ENCODE measurements at regions not wholly inside any gene's neighbourhood (a gene's known extent, or its start where the extent isn't known, plus 50 kb on each side); places are given as distances from the start of the nearest gene placed in this dataset.

DNA sequence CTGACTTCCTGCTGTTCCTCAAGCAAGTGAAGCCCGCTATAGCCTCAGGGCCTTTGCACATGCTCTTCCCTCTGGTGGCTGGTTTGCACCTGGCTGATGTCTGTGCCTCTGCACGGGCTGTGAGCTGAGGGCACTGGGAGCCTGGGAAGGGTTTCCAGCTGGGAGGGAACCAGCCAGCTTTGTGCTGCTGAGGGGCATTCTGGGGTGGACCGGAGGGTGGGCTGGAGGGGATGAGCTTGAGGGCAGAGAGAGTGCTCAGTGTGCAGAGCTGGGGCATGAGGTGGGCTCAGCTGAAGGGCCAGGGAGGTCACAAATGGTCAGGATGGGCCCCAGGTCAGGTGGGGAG lies 305.7 kb downstream of the MATN1 start:
- no peak for DNase-seq (ENCODE audit: low read depth)
- TF ChIP-seq, protein P1, sequence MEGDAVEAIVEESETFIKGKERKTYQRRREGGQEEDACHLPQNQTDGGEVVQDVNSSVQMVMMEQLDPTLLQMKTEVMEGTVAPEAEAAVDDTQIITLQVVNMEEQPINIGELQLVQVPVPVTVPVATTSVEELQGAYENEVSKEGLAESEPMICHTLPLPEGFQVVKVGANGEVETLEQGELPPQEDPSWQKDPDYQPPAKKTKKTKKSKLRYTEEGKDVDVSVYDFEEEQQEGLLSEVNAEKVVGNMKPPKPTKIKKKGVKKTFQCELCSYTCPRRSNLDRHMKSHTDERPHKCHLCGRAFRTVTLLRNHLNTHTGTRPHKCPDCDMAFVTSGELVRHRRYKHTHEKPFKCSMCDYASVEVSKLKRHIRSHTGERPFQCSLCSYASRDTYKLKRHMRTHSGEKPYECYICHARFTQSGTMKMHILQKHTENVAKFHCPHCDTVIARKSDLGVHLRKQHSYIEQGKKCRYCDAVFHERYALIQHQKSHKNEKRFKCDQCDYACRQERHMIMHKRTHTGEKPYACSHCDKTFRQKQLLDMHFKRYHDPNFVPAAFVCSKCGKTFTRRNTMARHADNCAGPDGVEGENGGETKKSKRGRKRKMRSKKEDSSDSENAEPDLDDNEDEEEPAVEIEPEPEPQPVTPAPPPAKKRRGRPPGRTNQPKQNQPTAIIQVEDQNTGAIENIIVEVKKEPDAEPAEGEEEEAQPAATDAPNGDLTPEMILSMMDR (conservative IDR thresholded peaks at IDR 0.05; ENCODE audit: low read depth, low read length), result no peak
- no peak overlapping the region for H3K4me3 ChIP-seq (ENCODE audit: low read depth, low read length)

DNA sequence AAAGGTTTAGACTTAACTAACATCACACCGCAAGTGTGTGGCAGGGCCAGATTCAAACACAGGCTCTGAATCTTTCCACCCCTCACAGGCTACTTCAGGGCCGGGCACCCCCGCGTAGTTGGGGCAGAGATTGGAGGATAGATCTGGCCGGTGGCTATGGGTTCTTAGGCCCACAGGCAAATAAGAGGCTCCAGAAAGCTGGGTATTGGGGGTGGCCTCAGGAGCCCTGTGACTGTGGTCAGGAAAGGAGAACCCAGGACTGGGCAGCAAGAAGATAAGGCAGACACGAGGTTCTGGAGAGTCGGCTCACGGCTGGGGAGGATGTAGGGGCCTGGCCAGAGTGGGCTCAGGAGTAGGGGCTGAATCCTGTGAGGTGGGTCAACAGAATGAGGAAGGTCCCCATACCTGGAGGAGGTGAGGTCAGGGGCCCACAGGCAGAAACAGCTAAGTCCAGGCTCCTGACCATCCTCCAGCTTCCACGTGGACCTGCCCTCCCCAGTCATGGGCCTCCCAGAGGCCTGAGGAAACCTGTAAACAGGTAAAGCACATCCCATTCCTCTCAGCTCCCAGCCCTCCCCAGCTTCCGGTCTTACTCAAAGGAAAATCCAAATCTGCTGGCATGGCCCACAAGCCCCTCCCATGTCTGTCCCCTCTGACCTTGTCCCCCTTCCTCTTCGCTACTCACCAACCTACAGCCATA lies 306.2 kb downstream of the MATN1 start:
- no peak for DNase-seq (ENCODE audit: low read depth)
- no peak overlapping the region for H3K4me3 ChIP-seq (ENCODE audit: low read depth, low read length)
- TF ChIP-seq, protein P1 (conservative IDR thresholded peaks at IDR 0.05; ENCODE audit: low read depth, low read length), result no peak

DNA sequence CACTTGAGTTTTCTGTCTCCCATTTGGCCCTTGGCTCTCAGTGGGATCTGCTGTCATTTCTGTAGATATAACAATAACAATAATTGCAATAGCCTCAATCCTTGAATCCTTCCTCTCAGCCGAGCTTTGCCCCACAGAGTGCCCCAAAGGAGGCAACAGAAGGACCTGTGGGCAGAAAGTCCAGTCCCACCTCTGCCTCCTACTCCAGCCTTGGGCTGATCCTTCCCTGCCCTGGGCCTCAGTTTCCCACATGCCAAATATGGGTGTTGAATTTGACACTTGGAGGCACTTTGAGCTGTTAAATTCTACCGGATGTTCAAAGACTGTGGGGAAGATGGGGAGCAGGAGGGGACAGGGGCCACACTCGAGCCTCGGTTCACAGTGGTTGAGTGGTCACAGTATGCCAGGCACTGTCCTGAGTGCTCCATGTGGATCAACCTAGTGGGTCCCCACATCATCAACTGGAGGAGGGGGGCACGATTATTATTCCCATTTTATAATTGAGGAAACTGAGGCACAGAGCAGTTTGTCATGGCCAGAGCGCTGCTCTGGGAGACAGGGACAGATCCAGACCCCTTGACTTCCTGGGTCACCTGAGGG lies 307.1 kb downstream of the MATN1 start:
- DNase-seq (ENCODE audit: low read depth), result no peak
- TF ChIP-seq, protein P1 (conservative IDR thresholded peaks at IDR 0.05; ENCODE audit: low read depth, low read length), result no peak
- no peak overlapping the region for H3K4me3 ChIP-seq (ENCODE audit: low read depth, low read length)

DNA sequence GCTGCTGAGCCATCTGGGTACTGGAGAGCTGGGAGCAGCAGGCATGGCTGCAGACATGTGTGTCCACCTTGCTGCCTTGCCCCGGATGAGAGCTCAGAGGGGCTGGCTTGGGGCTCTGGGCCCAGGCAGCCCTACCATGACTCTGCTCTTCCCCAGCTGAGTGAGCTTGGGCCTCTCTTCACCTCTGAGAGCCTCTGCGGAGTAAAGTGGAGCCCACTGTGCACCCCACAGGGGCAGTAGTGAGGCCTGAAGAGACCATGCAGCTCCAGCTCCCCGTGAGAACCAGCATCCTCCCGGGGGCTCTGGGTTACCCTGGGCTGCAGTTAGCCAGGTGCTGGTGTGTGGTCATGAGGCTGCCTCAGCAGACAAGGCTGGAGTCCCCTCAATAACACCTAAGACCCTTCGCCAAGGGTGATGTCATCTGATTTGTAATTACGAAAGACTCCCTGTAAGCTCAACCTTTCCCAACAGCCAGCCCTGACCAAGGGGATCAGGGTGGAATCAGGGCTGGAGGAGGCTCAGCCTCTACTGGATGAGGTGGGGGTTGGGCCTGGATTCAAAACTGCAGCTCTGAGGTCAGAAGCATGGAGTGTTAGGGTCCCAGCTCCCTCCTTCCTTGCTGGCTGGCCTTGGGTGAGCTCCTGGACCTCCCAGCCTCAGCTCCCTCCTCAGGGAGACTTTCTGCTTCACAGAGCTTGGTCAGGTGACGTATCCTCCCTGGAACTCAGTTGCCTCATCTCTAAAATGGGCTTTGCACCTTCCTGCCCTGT lies 308.0 kb downstream of the MATN1 start:
- TF ChIP-seq, protein P1 (conservative IDR thresholded peaks at IDR 0.05; ENCODE audit: low read depth, low read length), result no peak
- H3K4me3 ChIP-seq (ENCODE audit: low read depth, low read length), result no peak overlapping the region
- DNase-seq (ENCODE audit: low read depth), result no peak

DNA sequence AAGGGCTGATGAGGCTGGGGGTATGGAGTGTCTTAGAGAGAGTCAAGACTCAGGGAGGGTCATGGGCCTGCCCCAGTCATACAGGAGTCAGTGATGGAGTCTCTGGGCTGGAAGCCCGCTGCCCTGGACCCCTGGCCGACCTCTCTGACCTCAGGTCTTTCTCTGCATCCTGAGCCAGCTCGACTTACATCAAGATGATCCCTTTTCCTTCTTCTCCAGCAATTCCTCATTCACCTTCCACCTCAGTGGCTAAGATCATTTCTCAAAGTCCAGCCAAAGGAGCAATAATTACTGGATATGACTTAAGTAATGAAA lies 308.6 kb downstream of the MATN1 start:
- DNase-seq (ENCODE audit: low read depth), result no peak
- H3K4me3 ChIP-seq (ENCODE audit: low read depth, low read length), result no peak overlapping the region
- TF ChIP-seq, protein P1 (conservative IDR thresholded peaks at IDR 0.05; ENCODE audit: low read depth, low read length), result no peak

DNA sequence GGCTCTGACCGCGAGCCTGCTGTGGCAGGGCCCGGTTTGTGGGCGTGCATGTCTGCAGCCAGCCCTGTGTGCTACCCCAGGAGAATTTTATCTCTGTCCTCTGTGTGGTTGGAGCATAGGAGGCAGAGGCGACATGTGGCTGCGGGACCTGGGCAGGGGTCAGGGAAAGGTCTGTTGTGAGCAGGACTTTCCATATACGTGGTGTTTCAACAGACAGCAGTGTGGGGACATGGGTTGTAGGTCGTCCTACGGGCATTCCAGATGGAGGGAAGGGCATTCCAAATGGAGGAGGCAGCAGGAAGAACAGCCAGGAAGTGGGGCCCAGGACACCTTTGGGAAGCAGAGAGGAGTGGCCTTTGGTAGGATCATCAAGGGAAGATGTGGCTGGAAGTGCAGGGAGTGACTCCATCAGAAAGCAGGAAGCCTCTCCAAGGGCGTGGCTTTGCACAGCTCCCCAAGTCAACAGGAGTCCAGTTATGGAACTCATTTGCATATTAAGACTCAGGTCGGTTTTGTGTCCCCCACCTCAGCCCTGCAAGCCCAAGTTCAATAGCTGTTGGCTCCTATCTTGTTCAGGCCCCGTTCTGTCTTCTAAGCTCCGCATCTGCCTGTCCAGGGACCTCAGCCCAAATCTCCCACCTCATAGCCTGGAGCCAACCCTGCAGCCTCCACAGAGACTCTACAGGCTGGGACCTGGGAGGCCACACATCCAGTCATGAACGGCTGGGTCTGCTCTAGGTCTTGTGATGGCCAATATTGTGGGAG lies 309.1 kb downstream of the MATN1 start:
- no peak overlapping the region for H3K4me3 ChIP-seq (ENCODE audit: low read depth, low read length)
- no peak for DNase-seq (ENCODE audit: low read depth)
- TF ChIP-seq, protein P1 (conservative IDR thresholded peaks at IDR 0.05; ENCODE audit: low read depth, low read length), result no peak

All from choroid plexus epithelial cell (primary cell).